ENCODE measurements at regions not wholly inside any gene's neighbourhood (a gene's known extent, or its start where the extent isn't known, plus 50 kb on each side); places are given as distances from the start of the nearest gene placed in this dataset.

DNA sequence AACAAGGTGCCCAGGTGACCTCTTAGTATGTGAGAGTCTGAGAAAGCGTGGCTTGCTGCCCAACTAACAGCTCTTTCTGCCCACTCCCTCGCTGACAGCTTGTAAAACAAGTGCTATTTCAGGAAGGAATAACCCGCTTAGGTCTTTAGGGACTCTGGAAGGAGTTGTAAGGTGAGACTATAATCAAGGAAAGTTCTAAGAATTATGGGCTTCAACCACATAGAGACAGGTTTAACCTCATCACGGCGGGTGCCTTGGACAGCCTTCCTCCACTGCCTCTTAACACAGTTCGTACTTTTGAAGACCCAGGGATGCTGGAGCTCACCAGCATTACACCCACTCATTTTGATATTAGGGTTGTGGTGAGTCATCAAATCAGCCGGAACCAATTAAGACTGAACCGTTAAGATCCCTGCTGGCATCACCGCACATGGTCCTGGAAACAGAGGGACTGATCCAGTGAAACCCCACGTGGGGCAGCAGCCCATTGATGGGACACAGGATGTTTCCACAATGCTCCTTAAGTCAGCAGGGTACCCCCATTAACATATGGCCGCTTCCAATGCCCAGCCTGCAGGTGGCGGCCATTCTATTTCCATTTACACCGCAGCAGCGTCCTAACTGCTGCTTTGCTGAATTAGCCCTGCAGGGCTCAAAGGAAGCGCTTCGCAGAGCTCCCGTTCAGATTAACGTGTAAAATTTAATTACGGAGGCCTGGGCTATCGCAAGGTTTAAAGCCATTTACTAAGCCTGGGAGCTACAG, 176.6 kb upstream of the SDK2 start:
- DNase-seq, result no peak

DNA sequence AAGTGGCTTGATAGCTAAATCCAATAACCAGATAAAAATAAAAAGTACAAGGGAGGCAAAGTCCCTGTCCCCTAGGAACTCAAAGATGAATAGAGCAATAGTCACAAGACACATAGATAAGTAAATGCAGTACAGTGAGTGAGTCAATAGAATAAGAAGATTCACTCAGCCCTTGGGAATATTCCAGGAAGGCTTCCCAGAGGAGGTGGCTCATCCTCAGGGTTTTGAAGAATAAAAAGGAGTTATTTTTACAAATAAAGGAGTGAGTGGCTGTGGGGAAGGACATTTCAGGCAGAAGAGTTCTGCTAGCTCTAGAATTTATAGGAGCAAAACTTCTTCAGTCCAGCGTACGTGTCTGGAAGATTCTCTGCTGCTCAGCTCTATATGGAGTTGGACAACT, 177.4 kb upstream of the SDK2 start:
- DNase-seq, result no peak

DNA sequence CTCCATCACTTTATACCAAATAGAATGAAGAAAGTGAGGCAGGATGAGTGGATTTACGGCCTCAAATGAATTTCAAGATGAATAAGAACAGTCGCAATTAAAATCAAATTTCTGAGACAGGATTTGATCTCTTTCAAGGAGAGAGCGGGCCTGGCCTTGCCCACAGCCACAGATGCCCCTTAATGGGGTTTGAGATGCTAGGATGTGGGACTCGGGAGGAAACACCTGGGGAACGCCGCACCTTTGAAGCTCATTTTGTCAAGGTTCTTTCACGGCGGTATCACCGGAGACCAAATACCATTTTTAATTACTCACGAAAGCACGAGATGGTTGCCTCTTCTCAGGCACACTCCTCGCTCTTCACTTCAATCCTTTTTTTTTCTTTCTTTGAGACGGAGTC, 178.1 kb upstream of the SDK2 start:
- DNase-seq, result no peak

DNA sequence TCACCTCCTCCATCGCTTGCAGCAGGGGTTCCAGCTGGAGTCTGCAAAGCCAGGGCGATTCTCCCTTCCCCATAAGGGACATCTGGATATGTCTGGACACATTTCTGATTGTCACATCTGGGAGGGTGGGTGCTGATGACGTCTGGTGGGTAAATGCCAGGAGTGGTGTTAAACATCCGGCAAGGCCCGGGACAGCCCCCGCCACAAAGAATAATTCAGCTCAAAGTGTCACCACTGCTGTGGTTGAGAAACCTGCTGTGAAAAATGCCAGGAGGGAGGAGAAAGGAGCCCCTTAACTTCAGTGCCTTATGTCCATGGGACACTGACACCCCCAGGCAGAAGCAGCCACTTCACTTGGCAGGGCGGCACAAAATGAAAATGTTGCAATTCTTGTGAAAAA, 179.4 kb upstream of the SDK2 start:
- no peak for DNase-seq

DNA sequence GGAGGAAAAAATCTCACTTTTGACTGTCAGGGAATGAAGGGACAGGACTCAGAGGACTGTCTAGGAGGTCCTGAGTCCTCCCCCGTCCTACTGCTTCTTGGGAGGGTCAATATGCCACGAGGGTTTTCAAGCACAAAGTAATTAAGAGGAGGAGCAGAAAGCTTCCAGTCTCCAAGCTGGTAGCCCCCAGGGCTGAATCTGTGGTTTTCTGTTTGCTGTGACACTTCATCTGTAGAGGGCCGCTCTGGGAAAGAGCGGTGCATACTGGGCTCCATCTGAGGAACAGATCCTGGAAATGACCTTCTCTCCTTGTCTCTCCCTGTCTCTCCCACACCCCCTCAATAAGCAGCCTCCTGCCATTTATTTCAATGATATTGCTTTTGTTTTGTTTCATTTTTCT, 180.1 kb upstream of the SDK2 start:
- no peak for DNase-seq

DNA sequence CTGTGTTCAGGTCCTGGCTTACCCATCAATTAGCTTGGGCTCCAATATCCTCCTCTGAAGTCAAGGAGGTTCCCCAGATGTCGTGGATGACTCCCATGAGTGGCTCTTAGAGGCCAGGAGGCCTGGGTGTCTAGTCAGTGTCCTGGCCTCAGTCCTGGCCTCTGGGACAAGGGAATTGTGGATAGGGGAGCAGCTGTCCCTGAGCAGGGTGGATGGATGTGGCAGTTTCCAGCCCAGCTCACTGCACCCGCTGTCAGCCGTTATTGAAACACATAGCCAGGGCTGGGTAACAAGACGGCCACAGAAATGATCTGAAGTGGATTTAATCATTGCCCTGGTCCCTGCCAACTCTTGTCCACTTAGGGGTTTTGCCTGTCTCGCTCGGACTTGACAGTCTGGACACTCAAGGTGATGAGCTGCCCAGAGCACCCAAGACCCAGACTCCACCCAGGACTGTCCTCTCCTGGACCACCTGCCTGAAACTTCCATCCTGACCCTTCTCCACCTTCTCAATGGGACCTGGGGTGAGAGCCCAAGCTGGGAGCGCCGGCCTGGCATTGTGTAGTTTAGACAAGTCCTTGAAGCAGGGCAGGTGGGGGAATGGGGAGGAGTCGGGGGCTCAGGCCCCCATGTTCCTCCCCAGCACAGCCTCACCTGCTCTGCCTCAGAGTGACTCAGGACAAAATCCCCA, 182.1 kb upstream of the SDK2 start:
- DNase-seq, result no peak

DNA sequence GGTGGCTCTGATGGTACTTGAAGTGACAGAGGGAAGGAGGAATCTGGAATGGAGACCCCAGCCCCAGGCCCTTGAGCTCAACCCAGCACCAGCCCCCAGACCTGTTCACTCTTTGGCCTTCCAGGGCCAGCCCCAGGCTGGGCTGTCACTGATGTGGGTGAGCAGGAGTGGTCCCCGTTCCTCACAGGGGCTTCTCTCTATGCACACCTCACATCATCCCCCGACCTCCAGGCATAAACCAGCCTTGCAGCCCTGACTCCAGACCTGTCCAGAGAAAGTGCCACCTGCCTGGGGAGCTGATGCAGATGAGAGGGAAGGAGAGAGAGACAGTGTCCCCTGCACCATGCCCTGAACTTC, 182.6 kb upstream of the SDK2 start:
- DNase-seq, result no peak

DNA sequence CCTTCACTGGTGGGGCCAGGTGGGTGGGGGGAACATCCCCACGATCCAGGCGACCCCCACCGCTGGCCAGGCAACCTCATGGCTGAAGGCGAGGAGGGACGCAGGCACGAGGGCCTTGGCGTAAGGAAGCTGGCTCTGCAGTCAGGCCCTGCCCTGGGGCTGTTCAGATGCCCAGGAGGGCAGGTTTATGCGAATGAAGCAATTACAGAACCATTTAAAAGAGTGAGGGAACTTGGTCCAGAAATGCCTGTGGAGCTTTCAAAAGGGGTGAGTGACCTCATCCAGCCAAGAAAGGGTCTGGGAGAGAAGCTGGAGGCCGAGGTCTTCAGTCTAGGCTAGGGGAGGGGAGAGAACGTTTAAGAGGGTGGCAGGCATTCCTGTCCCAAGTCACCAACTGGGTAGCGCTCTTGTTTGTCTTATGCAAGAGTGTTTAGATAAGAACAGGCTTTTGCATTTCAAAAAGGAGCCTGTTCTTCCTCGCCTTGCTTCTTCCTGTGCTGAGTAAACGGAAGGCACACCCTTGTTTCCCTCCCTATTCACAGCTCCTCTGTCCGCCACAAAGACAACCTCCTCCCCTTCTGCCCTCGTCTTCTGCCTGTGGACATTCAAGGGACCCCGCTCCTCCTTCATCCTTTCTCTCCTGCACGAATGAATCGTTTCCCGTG, 183.5 kb upstream of the SDK2 start:
- DNase-seq, result no peak

DNA sequence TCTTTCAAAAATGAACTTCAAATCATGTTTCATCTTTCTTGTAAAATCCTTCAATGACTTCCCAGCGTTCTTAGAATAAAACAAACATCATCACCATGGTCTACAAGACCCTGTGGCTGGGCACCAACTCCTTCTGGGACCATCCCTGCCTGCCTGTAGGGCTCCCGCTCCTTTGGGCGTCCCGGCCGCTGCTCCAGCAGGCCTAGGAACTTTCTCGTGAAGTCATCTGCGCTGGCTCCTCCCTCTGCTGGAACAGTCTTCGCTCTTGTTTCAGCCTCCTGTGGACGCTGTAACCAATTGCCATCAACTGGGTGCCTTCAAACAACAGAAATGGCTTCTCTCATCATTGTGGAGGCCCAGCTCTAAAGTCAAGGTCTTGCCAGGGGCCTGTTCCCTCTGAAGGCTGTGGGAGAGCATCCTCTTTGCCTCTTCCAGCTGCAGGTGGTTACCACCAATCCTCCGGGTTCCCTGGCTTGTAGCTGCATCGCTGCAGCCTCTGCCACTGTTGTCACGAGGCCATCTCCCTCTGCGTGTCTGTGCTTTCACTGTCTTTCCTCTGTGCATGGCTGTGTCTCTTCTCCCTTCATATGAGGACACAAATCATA, 185.5 kb upstream of the SDK2 start:
- no peak for DNase-seq

DNA sequence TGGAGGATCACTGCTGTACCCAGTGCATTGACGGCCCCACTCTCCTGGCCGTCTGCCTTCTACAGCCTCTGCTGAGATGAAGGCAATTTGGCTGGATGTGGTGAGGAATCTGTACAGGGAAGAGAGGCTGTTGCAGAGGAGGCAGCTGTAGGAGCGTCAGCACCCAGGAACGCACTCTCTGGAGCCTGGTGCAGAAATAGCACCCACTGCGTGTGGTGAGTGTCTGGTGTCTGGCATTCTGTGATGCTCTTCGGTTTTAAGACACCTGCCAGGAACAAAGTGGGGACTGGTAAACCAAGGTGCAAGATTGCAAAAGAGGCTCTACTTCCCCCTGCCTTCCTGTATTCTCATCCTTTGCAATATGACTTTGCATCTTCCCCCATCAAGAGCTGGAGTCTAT, 187.5 kb upstream of the SDK2 start:
- no peak for DNase-seq

DNA sequence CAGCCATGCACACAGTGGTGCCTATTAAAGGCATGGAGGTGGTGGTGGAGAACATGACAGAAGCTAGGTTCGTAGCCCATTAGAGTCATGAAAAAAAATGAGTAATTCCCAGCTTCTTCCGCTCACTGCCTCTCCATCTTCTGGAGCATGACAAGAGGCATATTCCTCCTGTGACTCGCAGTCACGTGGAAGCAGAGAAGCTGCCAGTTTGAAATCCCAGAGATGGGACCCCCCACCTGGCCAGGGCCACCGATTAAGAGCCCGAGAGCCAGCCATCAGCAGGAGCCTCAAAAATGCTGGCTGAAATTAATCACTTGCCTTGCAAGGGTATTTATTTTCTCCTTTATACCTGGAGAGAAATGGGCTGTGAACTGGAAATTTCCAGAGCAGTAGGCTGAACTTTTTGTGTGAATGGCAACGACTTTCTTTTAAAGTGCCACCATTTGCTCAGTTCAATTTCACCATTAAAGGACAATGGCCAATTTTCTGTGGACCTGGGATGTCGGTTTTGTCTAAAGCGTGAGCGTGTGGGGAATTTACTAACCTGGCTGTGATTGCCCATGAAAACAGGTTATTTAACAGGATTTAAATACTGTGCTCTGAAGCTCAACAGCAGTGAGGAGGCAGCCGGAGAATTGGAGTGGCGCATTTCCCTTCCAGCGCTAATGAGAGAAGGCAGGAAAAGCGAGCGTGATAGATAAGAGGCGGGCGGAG, 189.7 kb upstream of the SDK2 start:
- no peak for DNase-seq

DNA sequence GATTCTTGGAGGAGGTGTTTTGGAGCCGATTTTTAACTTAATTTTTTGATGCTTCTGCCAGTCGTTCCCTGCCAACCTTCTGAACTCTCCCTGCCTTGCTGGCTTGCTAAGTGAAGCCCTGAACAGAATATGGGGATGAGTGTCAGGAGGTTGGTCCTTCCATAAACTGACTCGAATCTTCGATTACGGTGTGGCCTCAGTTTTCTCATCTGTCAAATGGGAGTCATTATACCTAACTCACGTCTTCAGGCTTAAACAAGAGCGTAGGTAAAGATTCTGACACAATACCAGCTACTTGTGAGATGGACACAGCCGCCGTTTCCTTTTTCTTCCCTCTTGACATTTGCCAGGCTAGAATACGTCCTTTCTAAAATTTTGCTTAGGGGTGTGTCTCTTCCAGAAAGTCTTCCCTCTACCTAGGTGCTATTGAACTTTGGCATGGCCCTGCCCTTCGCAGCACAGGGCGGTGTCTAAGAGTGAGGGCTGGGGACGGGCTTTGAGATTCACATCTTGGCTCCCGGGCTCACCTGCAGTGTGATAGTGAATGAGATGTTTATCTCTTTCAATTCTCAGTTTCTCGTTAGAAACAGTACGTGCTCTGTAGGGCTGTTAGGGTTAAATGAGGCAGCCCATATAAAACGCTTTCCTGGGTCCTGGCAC, 190.6 kb upstream of the SDK2 start:
- no peak for DNase-seq

DNA sequence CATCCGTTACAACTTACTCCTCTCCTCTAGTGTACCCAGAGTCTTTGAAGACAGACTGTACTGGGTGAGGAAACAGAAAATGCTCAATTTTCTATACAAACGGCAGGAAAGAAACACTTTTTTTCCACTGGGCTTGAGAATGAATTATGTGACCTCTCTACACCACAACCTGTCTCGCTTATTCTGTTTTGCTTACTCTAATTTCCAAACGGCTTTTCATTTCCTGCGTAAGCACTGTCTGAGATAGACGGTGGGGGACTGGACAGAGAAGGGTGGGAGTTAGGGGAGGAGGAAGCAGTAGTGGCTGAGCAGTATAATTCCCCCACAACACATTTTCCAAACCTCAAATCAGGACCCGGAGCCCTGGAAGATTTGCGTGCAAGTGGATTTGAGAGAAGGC, 191.4 kb upstream of the SDK2 start:
- DNase-seq, result no peak

DNA sequence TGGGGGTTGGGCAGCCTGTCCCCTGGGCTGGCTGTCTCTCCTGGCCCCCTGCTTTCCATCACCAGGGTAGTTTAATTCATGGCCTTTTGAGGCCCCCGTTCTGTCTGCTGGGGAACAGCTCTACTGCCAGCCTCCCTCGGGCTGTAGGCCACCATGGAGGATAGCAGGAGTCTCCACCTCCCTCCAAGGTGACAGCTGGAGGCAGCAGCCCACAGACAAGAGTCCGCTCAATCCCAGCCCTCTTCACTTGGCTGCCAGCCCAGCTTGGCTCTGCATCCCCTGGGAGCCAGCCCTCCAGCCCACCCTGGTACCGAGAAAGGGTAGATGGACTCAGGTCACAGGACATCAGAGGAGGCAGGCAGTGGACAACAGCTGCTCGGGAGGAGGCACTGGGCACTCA, 194.6 kb upstream of the SDK2 start:
- DNase-seq, result no peak

DNA sequence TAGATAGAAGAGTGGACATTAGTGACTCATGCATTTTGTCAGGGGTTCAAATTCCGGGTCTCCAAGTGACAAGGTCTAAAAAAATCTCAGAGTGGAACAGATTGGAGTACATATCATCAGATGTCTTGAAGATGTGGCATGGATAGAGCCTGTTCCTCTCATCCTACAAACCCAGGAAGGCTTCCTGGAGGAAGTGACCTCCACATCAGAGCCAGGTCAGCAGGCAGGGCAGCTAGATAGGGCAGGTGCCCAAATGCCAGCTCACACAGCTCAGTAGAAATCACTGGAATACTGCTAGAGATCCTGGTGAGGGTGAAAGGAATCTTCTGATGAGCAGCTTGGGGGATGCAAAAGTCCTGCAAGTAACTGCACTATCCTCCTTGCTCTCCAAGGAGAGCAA, 196.6 kb upstream of the SDK2 start:
- no peak for DNase-seq

DNA sequence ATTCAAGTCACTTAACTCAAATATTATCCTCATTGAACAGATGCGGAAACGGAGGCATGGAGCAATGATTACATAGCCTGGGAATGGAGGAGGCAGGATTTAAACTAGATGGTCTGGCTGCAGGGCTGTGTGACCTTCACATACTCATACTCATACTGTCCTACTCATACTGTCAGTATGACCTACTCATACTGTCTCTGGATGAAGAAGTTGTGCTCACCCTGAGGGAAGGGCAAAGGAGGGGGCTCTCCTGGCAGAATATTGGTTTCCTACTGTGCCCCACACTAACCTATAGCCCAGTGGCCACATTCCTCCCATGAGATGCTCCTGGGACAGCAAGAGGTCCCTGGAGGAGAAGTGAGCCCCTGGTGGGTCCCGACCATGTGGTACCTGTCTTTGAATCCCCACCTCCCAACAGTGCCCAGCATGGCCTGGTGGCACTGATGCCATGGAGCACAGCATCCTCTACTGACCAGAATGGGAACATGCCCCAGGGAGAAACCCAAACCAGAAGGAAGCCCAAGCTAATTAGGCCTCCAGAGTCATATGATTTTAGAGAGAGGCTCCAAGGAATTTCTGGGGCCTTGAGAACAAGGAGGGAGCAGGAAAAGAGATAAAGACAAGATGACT, 197.3 kb upstream of the SDK2 start:
- no peak for DNase-seq

DNA sequence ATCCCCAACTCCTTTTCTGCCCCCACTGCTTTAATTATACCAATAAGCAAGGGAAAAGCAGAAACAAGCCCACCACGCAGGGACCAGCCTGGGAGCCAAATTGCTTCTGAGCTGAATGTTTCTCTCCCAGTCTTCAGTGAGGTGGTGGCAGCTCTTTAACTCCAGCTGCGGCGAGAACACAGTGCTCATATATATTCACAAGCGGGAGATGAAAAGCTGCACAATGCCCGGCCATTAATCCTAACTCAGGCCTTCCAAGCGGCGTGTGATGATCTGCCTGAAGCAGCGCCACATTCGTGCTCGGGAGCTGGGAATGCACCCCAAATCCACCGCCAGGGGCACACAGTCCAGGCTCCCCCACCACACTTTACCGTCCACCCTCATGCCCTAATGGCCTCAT, 203.7 kb upstream of the SDK2 start:
- no peak for DNase-seq

DNA sequence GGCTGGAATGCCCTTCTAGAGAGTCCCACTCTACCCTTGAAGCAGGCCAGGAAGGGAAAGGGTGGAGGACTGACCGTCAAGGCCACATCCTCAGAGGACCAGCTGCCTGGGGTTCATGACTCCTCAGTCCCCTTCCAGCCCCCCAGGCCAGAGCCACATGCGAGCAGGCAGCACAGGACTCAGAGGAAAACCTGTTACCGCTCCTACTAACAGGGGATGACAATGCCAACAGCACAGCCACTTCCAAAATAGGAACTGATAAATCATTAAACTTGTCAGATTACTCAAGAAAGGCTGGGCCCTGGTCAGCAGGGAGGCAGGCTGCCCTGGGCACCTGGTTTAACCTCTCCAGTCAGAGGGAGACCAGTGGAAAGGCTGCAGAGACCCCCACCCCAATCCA, 206.2 kb upstream of the SDK2 start:
- DNase-seq, result no peak

DNA sequence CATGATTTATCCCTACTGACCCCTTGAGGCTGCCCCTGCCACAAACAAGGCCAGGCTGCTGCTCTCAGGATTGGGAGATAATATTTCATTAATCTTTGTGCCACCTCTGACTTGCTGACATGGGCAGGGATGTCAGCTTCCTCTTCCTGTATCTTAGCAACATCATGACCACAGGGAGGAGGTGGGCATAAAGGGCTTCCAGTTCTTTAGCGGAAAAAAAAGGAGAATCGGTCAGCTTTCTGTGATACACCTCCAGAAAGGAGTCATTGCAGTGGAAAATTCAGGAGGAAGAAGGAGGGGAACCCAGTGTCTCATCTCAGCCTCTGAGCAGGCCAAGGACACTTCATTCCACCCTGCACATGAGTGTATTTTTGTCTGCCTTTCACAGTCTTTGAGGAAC, 206.8 kb upstream of the SDK2 start:
- no peak for DNase-seq

DNA sequence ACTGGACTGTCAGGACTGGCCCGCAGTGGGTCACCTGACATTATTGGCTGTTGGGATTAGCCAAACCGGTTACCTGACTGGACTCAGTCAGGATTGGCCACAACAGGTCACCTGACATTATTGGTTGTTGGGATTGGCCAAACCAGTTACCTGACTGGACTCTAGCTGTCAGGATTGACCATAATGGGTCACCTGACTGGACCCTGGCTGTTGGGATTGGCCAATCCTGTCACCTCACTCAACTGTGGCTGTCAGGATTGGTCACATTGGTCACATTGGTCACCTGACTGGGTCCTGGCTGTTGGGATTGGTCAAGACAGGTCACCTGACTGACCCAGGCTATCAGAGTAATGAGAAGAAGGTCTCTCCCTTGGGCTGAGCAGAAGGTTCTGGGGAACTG, 207.7 kb upstream of the SDK2 start:
- no peak for DNase-seq

DNA sequence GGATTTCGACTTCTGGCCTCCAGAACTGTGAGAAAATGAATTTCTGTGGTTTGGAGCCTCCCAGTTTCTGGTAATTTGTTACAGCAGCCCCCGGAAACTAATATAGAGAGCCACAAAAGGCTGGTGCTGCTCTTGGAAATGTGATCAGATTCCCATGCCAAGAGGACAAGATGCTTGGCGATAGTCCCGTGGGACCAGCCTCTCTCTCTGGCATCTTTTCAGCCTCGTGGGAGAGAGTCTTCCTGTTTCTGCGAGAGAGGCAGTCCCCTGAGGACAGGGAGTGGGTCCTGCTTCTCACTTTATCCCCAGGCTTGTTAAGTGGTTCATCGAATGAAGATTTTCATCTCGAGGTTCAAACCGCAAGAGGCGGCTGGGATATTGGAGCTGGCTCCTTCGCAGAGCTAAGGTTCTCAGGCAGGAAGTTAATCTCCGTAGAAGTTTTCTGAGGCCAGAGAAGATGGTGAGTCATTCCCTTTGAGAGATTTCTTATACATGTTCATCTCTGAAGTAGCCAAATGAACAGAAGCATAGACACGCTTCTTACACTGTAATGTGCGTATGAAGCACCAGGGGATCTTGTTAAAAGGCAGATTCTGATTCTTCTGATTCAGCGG, 211.6 kb upstream of the SDK2 start:
- no peak for DNase-seq

DNA sequence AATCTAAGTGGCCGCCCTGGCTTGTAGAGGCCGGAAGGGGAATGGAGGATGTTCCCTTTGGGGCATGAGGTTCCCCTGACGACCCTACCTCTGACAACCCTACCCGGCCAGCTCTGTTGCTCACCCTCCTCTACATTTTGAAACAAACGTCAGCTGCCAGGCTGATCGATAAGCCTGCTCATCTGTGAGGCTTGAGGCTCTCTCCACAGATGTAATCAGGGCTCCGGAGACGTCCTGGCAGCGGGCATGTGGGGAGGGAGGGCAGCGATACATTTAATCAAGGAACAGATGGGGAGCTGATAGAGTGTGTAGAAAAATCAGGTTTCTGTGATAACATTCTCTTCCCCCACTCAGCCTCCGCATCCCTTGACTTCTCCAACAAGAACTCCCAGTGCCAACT, 212.3 kb upstream of the SDK2 start:
- DNase-seq, result no peak

Measured in NCI-H187 treated with DMSO at 0.1 percent for 48 hours (cell line).